Stimulated activated CD8-positive, alpha-beta memory T cell treated with anti-CD3 and anti-CD28 coated beads, Interleukin-12 subunit alpha, Interleukin-12 subunit beta, amount 100 ng/mL, for 1 hour (primary cell): ENCODE measurements at regions not wholly inside any gene's neighbourhood (a gene's known extent, or its start where the extent isn't known, plus 50 kb on each side); places are given as distances from the start of the nearest gene placed in this dataset.

ENCODE experiments used
- DNase-seq: peaks from one replicate; pipeline ENCODE4 v3.0.0-alpha.2; 2020; ENCODE audit warnings: low read depth

- no peak for DNase-seq
Observed at GRCh38 chr6:111958534-111958933, 85.3 kb upstream of the FYN start.

GRCh38 chr6:111959766-111960165 is 86.5 kb upstream of the FYN start:
- no peak for DNase-seq

- no peak for DNase-seq
Observed at GRCh38 chr6:111967131-111967530, 86.8 kb upstream of the CCN6 start.

GRCh38 chr6:111970426-111970825 is 83.5 kb upstream of the CCN6 start:
- DNase-seq, result no peak

GRCh38 chr6:111971181-111971841 is 82.6 kb upstream of the CCN6 start:
- DNase-seq, result no peak

- DNase-seq, result no peak
Observed at GRCh38 chr6:111971866-111972532, 81.9 kb upstream of the CCN6 start.

- DNase-seq, result no peak
Observed at GRCh38 chr6:111972745-111973117, 81.2 kb upstream of the CCN6 start.

- peak; percentile 39 for DNase-seq
Observed at GRCh38 chr6:111973118-111973761, 80.7 kb upstream of the CCN6 start.

- no peak for DNase-seq
Observed at GRCh38 chr6:111973927-111974639, 79.8 kb upstream of the CCN6 start.

GRCh38 chr6:111975466-111975865 is 78.4 kb upstream of the CCN6 start:
- no peak for DNase-seq

GRCh38 chr6:111976139-111976538 is 77.8 kb upstream of the CCN6 start:
- no peak for DNase-seq

GRCh38 chr6:111978532-111979149 is 75.3 kb upstream of the CCN6 start:
- DNase-seq, result no peak

- no peak for DNase-seq
Observed at GRCh38 chr6:111979633-111980032, 74.3 kb upstream of the CCN6 start.

GRCh38 chr6:111980143-111980542 is 73.8 kb upstream of the CCN6 start:
- no peak for DNase-seq

GRCh38 chr6:111980971-111981840 is 72.7 kb upstream of the CCN6 start:
- no peak for DNase-seq

GRCh38 chr6:111982681-111983080 is 71.2 kb upstream of the CCN6 start:
- DNase-seq, result no peak

GRCh38 chr6:111983193-111983592 is 70.7 kb upstream of the CCN6 start:
- no peak for DNase-seq

- no peak for DNase-seq
Observed at GRCh38 chr6:111984081-111984480, 69.8 kb upstream of the CCN6 start.

GRCh38 chr6:111984516-111985201 is 69.2 kb upstream of the CCN6 start:
- no peak for DNase-seq

- no peak for DNase-seq
Observed at GRCh38 chr6:111985202-111985731, 68.6 kb upstream of the CCN6 start.

- no peak for DNase-seq
Observed at GRCh38 chr6:111986651-111987050, 67.3 kb upstream of the CCN6 start.
